Ovary (tissue), 7 donors: ENCODE measurements at regions not wholly inside any gene's neighbourhood (a gene's known extent, or its start where the extent isn't known, plus 50 kb on each side); places are given as distances from the start of the nearest gene placed in this dataset.

Source experiments
- DNase-seq, 5 donors: peaks; one replicate each; pipeline ENCODE4 v3.0.0-alpha.2; 2019 to 2020
- H3K27ac ChIP-seq, 2 donors: fragments of 200-600 bp; one replicate each; pipeline versions ENCODE4 v1.5.1 to v1.8.0; 2019 to 2022
- H3K27me3 ChIP-seq: fragments of 200-600 bp; one replicate; pipeline ENCODE4 v1.8.0; 2022
- H3K36me3 ChIP-seq: fragments of 200-600 bp; sonication (generic); one replicate; pipeline ENCODE4 v1.5.1; 2019
- H3K4me1 ChIP-seq: one replicate; pipeline ENCODE4 v1.8.1; 2013; ENCODE audit warnings: mild to moderate bottlenecking, moderate library complexity; ENCODE audit not compliant: insufficient read depth
- H3K4me3 ChIP-seq: fragments of 200-600 bp; sonication (generic); one replicate; pipeline ENCODE4 v1.5.1; 2017
- H3K9me3 ChIP-seq, 2 donors: fragments of 200-600 bp in 1 of 2; sonication (generic) in 1 of 2; one replicate each; pipeline versions ENCODE4 v1.5.1 to v1.8.1; 2013 to 2019; ENCODE audit warnings: mild to moderate bottlenecking in 1 of 2, moderate library complexity in 1 of 2
- CTCF ChIP-seq, 3 donors: fragments of 450-650 bp in 2 of 3; fragments of 200-600 bp in 1 of 3; IDR thresholded peaks; one replicate each; pipeline versions ENCODE4 v1.5.1 to v1.8.0; 2016 to 2022; ENCODE audit warnings: antibody characterized with exemption in 3 of 3, mild to moderate bottlenecking in 1 of 3
- EP300 ChIP-seq: sonication (generic); formaldehyde crosslinking; IDR thresholded peaks from one replicate; pipeline ENCODE4 v1.6.1; 2017; ENCODE audit warnings: antibody characterized with exemption
- POLR2A ChIP-seq: fragments of 450-650 bp; IDR thresholded peaks from one replicate; pipeline ENCODE4 v1.6.1; 2017; ENCODE audit warnings: antibody characterized with exemption, mild to moderate bottlenecking, moderate library complexity
- WGBS, 3 donors: extraction: QIAGEN DNeasy Blood & Tissue Kit in 1 of 3; methylation state at CpG; one replicate each; pipeline versions ENCODE4 v1.1.5 to v1.1.7; 2013 to 2017; 5-methylcytosine and 5-hydroxymethylcytosine counted together
- intact Hi-C, 4 donors: fragments of 100-400 bp; cut with DNase I; formaldehyde crosslinking; loops; one replicate each; pipeline versions ENCODE4 v1.11.0 to v1.15.1; 2022 to 2023
- donor health status: DM: no; HTN: no; CAD: no; lungs with moderate emphysema.
- donor health status: DM: no; HTN: no; CAD: no.
- donor health status: Bipolar disorder and iron deficiency.
- donor health status: DM: no; HTN: no; CAD: no.
- donor health status: DM: yes; HTN: yes; CAD: no.

GRCh38 chr17:68178831-68179230, 69.0 kb upstream of the AMZ2 start:
- no peak for DNase-seq
- H3K9me3 ChIP-seq: no peaks in the 10 kb centered on the region
- no peaks in the 10 kb centered on the region for H3K36me3 ChIP-seq
- intact Hi-C loops: no loop called here
- no peaks in the 10 kb centered on the region for H3K27me3 ChIP-seq
- no peak overlapping the region for H3K4me3 ChIP-seq
- no peak for TF ChIP-seq POLR2A
- no peak for TF ChIP-seq CTCF (IDR thresholded peaks at IDR 0.05)
- no peaks in the 10 kb centered on the region for H3K4me1 ChIP-seq
- WGBS, 3 donors: 88 to 90% (median 89%) methylated on average over 6 of the region's 6 CpGs
- no peak overlapping the region for H3K27ac ChIP-seq

- intact Hi-C loops: no loop called here
- 92 to 95% (median 93%) methylated on average over 21 of the region's 21 CpGs for WGBS, 3 donors
- Histone ChIP-seq H3K9me3 (no peaks in the 10 kb centered on the region), H3K27me3 (no peaks in the 10 kb centered on the region), H3K36me3 (no peaks in the 10 kb centered on the region), H3K27ac (no peak overlapping the region), H3K4me1 (no peaks in the 10 kb centered on the region), H3K4me3 (no peak overlapping the region)
- no peak for DNase-seq
- no peak for TF ChIP-seq EP300
- TF ChIP-seq POLR2A: no peak
- TF ChIP-seq CTCF (IDR thresholded peaks at IDR 0.05): no peak
Observed at GRCh38 chr17:68179236-68179925, 68.5 kb upstream of the AMZ2 start.

- no peaks in the 10 kb centered on the region for H3K9me3 ChIP-seq
- H3K36me3 ChIP-seq: no peaks in the 10 kb centered on the region
- H3K27ac ChIP-seq: no peak overlapping the region
- TF ChIP-seq POLR2A (no peak), CTCF (IDR thresholded peaks at IDR 0.05) (no peak), EP300 (no peak)
- DNase-seq: no peak
- H3K4me1 ChIP-seq: no peaks in the 10 kb centered on the region
- H3K27me3 ChIP-seq: no peaks in the 10 kb centered on the region
- WGBS, 3 donors: 95 to 98% (median 97%) methylated on average over 31 of the region's 31 CpGs
- intact Hi-C loops: no loop called here
- no peak overlapping the region for H3K4me3 ChIP-seq
Observed at GRCh38 chr17:68179926-68180285, 67.9 kb upstream of the AMZ2 start.

GRCh38 chr17:68182011-68182306, 65.9 kb upstream of the AMZ2 start:
- Histone ChIP-seq H3K36me3 (no peaks in the 10 kb centered on the region), H3K27ac (no peak overlapping the region), H3K4me1 (no peaks in the 10 kb centered on the region), H3K9me3 (no peaks in the 10 kb centered on the region), H3K4me3 (no peak overlapping the region), H3K27me3 (no peaks in the 10 kb centered on the region)
- DNase-seq: no peak
- intact Hi-C loops: no loop called here
- WGBS, 3 donors: 87 to 92% (median 88%) methylated on average over 1 of the region's 1 CpG
- TF ChIP-seq POLR2A (no peak), CTCF (IDR thresholded peaks at IDR 0.05) (no peak), EP300 (no peak)
